HG02642 (cell line): ENCODE measurements at regions not wholly inside any gene's neighbourhood (a gene's known extent, or its start where the extent isn't known, plus 50 kb on each side); places are given as distances from the start of the nearest gene placed in this dataset.

ENCODE experiments used
- ATAC-seq: cut with Tn5 transposase; IDR thresholded peaks from one replicate; pipeline ENCODE4 v1.9.1; 2021; ENCODE audit warnings: mild to moderate bottlenecking; ENCODE audit not compliant: unreplicated experiment, poor library complexity

DNA sequence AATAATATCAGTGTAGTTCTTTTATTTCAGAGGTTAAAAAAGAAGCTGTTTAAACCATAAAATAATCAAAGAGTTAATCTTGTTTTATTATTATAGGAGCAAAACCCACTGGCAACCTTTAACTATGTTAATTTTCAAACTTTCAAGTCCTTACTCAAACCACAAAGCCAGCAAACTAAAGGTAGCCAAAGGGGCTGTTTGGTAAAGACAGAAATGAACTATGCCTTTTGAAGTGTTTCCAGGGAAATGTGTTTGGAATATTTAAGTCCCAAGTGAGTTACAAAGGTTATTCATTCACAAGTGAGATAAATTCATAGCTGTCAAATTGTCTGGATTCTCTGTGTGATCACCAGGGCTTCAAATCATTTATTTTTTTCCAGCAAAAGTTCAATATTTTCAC, 264.7 kb downstream of the MZT1 start:
- ATAC-seq = no peak

GRCh38 chr13:72462166-72462565, 265.3 kb downstream of the MZT1 start:
- no peak for ATAC-seq

- ATAC-seq = no peak
Observed at GRCh38 chr13:72458701-72459100, 268.7 kb downstream of the MZT1 start.

DNA sequence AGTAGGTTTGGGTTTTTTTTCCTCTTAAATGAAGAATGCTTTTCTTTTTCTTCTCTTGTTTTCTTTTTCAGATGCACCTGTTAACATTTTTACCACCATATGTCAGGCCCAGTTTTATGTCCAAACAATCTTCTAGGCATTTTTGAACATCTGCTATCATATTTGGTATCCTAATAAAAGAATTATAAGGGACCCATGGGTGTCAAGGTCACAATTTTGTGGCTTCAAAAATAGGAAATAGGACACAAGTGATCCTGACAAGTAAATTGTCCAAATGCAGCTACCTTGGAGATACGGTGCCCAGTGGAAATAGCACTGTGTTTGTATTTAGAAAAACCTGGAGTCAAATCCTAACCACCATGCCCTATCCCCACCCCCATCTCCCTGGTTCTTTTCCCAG, 270.3 kb downstream of the MZT1 start:
- no peak for ATAC-seq

DNA sequence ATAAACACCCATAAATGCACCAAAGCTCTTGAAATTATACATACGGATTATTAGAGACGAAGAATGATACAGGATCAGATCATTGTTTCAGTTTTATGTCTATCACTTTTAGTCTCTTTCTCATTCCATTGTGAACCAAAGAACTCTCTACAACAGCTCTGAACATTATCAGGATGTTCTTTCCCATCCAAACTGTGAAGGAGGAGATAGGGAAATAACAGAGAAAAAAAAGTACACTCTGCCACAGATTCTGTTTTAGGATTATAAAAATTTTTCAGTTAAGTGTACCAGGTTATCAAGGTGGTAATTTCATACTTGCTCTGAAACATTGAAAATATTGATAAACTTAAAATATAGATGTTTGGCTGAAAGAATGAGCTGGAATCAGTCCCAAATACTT, 270.9 kb downstream of the MZT1 start:
- ATAC-seq = no peak

DNA sequence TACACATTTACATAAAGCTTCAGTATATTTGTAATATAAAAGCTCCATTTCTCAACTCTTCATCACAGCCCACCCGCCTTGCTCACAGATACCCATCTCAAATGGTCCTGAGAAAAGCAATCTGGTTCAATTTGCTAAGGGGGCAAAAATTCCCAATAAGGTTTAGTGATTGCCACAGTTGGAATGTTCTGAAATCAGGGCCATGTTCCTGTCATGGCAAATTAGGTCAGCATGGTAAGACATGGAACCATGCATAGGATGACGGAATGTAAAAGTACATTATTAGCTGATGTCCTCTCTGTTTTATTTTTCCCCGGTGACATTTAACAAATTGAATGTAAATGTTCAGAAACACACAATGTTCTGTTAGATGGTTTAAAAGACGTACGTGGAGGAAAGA, 274.3 kb downstream of the MZT1 start:
- no peak for ATAC-seq

- ATAC-seq = no peak
Observed at GRCh38 chr13:72448082-72448481, 279.3 kb downstream of the MZT1 start.

GRCh38 chr13:72444999-72445398, 282.4 kb downstream of the MZT1 start:
- no peak for ATAC-seq

GRCh38 chr13:72437458-72437857, 290.0 kb downstream of the MZT1 start:
- no peak for ATAC-seq

- ATAC-seq = no peak
Observed at GRCh38 chr13:72435251-72435650, 292.2 kb downstream of the MZT1 start.

DNA sequence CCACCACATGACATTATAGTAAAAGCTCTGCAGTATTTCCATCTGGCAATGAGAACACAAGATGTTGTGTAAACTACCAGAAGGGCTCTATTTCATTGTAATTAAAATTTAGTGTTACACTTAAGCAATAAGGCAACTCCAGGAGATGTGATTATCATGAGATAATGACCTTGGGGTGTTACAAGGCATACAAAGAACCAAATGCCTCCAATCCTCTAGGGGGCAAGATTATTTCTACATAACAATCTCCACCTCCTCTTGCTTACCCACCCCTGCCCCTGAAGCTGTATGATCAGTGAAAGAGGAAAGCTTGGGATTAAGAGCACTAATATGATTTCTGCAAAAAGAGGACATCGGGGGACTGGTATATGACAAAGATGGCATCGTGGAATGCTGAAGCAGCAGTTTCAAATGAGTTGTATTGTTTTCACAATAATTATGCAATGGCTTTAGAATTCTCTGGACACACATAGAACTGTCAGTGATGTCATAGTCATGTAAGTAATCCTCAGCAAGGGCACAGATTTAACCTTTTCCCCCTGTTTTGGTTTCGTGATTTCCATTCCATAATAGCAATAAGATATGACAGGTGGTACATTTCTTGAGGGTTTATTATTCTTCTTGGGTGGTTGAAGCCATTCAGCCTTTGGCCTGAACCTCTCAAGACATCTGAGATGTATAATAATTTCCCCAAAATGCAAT, 295.3 kb downstream of the MZT1 start:
- ATAC-seq = no peak

- no peak for ATAC-seq
Observed at GRCh38 chr13:72430923-72431322, 296.5 kb downstream of the MZT1 start.

- no peak for ATAC-seq
Observed at GRCh38 chr13:72427757-72428528, 299.5 kb downstream of the MZT1 start.

DNA sequence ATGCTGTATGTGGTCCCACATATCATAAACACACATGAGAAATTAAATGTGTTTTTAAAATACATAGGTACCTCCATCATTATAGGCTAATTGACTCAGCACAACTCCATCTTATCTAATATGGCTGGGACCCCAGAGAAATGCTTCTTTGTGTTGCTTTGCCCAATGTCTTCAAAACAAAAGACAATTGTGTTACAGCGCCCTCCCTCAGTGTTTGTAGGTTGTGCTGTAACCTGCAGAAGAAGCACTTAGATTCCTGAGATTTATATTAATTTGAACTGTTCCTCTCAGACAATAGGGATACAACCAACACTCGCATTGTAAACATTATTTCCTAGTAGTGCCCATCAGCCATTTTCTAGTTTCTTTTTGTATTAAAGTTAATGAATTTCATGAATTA, 303.4 kb downstream of the MZT1 start:
- ATAC-seq = no peak

DNA sequence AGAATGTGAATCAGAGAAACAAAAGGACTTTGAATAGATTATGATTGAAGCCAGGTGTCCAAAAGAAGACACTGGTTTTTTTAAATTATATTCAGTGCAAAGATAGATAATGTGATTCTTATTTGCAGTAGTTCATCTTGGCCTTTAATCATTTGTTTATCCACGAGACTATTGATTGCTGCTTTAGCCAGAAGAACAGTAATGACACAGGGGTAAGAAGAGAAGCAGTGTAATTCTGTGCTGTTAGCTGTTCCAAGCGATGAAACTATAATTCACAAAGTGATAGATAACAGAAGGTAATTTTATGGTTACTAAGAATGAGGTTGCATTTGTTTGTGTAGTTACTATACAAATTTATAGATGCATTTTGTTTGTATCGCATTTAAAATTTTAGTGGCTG, 311.6 kb downstream of the MZT1 start:
- no peak for ATAC-seq

GRCh38 chr13:72412481-72412880, 314.9 kb downstream of the MZT1 start:
- ATAC-seq = no peak

DNA sequence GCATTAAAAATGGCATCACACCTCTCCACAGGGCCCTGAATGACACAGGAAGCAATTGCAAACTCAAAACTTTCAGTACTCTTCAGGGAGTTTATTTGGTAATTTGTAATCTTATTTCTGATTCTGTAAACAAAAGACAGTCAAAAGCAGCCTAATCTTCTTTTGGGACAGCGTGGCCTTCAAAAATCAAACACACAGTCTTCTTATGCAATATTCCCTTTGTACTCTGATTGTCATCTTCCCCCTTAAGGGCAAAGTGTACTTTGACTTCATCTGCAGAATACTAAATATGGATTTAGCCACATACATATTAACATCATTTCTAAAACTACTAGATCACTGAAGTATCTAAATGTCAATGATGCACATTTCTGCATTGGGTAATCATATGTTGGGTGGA, 322.0 kb downstream of the MZT1 start:
- no peak for ATAC-seq

GRCh38 chr13:72403396-72404010, 323.9 kb downstream of the MZT1 start:
- ATAC-seq = no peak

- no peak for ATAC-seq
Observed at GRCh38 chr13:72400856-72401255, 326.6 kb downstream of the MZT1 start.

GRCh38 chr13:72399351-72399750, 328.1 kb downstream of the MZT1 start:
- no peak for ATAC-seq

DNA sequence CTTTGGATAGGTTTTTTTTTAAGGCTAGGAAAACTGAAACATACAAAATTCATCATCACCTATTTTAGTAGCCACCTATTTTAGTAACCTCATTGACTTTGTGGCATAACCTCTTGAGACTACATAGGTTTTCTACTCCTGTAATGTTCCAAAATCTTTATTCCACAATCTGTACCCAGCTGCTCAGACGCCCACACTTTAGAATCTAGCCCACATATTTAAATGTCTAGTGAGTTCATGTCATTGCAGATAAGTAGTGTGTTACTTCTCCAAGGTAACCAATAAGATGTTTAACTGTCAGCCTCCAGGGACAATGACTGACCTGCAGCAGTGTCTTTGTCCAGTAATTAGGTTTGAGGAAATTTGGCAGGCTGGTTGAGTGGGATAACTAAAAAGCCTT, 330.2 kb downstream of the MZT1 start:
- no peak for ATAC-seq

- no peak for ATAC-seq
Observed at GRCh38 chr13:72390909-72391308, 336.5 kb downstream of the MZT1 start.
